Astrocyte (in vitro differentiated cells and primary cell): ENCODE measurements at regions not wholly inside any gene's neighbourhood (a gene's known extent, or its start where the extent isn't known, plus 50 kb on each side); places are given as distances from the start of the nearest gene placed in this dataset.
A peak's percentile ranks its signal among the peaks of the same experiment; 100 is the strongest.

ENCODE experiments used
- DNase-seq: peaks from one replicate; pipeline ENCODE4 v3.0.0-alpha.2; 2010; ENCODE audit warnings: low read depth
- FAIRE-seq: peaks from 2 replicates; lab custom pipeline; 2011; peaks lifted over from hg19 to GRCh38; lab: Jason Lieb, UNC
- H2AFZ ChIP-seq: 2 replicates; pipeline ENCODE4 v1.6.0; 2012; ENCODE audit warnings: low read depth, low read length, inconsistent platforms
- H3K27ac ChIP-seq: 2 replicates; pipeline ENCODE4 v1.5.1; 2011; ENCODE audit warnings: low read depth, low read length, inconsistent platforms
- H3K27me3 ChIP-seq: 2 replicates; pipeline ENCODE4 v1.6.0; 2011; ENCODE audit warnings: low read length, inconsistent platforms; ENCODE audit not compliant: insufficient read depth
- H3K36me3 ChIP-seq: 2 replicates; pipeline ENCODE4 v1.5.1; 2011; ENCODE audit warnings: low read length, inconsistent platforms; ENCODE audit not compliant: insufficient read depth
- H3K4me1 ChIP-seq: 2 replicates; pipeline ENCODE4 v1.5.1; 2011; ENCODE audit warnings: low read length, inconsistent platforms; ENCODE audit not compliant: insufficient read depth
- H3K4me2 ChIP-seq: 2 replicates; pipeline ENCODE4 v1.6.0; 2012; ENCODE audit warnings: low read length, inconsistent platforms
- H3K4me3 ChIP-seq: 2 replicates; pipeline ENCODE4 v1.5.1; 2011; ENCODE audit warnings: low read depth, mild to moderate bottlenecking, low read length, inconsistent platforms; ENCODE audit not compliant: insufficient read depth
- H3K79me2 ChIP-seq: 2 replicates; pipeline ENCODE4 v1.6.0; 2012; ENCODE audit warnings: mild to moderate bottlenecking, low read length, inconsistent platforms; ENCODE audit not compliant: insufficient read depth
- H3K9ac ChIP-seq: 2 replicates; pipeline ENCODE4 v1.6.0; 2012; ENCODE audit warnings: mild to moderate bottlenecking, low read length, inconsistent platforms
- H3K9me3 ChIP-seq: 2 replicates; pipeline ENCODE4 v1.5.1; 2012; ENCODE audit warnings: low read depth, mild to moderate bottlenecking, low read length, inconsistent platforms; ENCODE audit not compliant: insufficient read depth
- H4K20me1 ChIP-seq: 2 replicates; pipeline ENCODE4 v1.6.0; 2012; ENCODE audit warnings: low read length, inconsistent platforms; ENCODE audit not compliant: insufficient read depth
- H3K27ac Mint-ChIP-seq: one replicate; pipeline ENCODE4 v1.8.0; 2021; ENCODE audit warnings: mild to moderate bottlenecking, mixed read lengths; ENCODE audit not compliant: unreplicated experiment
- H3K27me3 Mint-ChIP-seq: one replicate; pipeline ENCODE4 v1.8.0; 2021; ENCODE audit warnings: low read depth, mixed read lengths; ENCODE audit not compliant: unreplicated experiment
- H3K36me3 Mint-ChIP-seq: one replicate; pipeline ENCODE4 v1.8.0; 2021; ENCODE audit warnings: low read depth, mixed read lengths; ENCODE audit not compliant: unreplicated experiment
- H3K4me1 Mint-ChIP-seq: one replicate; pipeline ENCODE4 v1.8.0; 2021; ENCODE audit warnings: low read depth, mixed read lengths; ENCODE audit not compliant: unreplicated experiment
- H3K4me3 Mint-ChIP-seq: one replicate; pipeline ENCODE4 v1.8.0; 2021; ENCODE audit warnings: mild to moderate bottlenecking, moderate library complexity, mixed read lengths; ENCODE audit not compliant: unreplicated experiment
- H3K9me3 Mint-ChIP-seq: one replicate; pipeline ENCODE4 v1.8.0; 2021; ENCODE audit warnings: mild to moderate bottlenecking, mixed read lengths; ENCODE audit not compliant: unreplicated experiment
- CTCF ChIP-seq: IDR thresholded peaks from 2 replicates; pipeline ENCODE4 v1.5.1; 2011; ENCODE audit warnings: low read depth, mild to moderate bottlenecking, inconsistent platforms, low read length, moderate library complexity; ENCODE audit not compliant: insufficient read depth
- EZH2 ChIP-seq: IDR thresholded peaks from 2 replicates; pipeline ENCODE4 v1.6.1; 2012; ENCODE audit warnings: mild to moderate bottlenecking, low read length, inconsistent platforms; ENCODE audit not compliant: insufficient read depth

GRCh38 chr4:112058433-112058832 is 86.8 kb upstream of the FAM241A start:
- H3K9me3 Mint-ChIP-seq = no peaks in the 10 kb centered on the region
- TF ChIP-seq CTCF (no peak), EZH2 (no peak)
- H3K27ac Mint-ChIP-seq = peak overlapping the region; percentile 79
- H4K20me1 ChIP-seq = no peaks in the 10 kb centered on the region
- no peaks in the 10 kb centered on the region for H3K27me3 ChIP-seq
- H3K27me3 Mint-ChIP-seq = no peaks in the 10 kb centered on the region
- DNase-seq = peak; percentile 21
- H3K9ac ChIP-seq = no peak overlapping the region
- peak overlapping the region; percentile 21 for H3K4me2 ChIP-seq
- H3K4me1 ChIP-seq = no peaks in the 10 kb centered on the region
- H3K79me2 ChIP-seq = no peaks in the 10 kb centered on the region
- FAIRE-seq = peak; percentile 56
- H3K36me3 ChIP-seq = no peaks in the 10 kb centered on the region
- no peaks in the 10 kb centered on the region for H3K36me3 Mint-ChIP-seq
- no peak overlapping the region for H3K4me3 ChIP-seq
- no peak overlapping the region for H3K27ac ChIP-seq
- no peaks in the 10 kb centered on the region for H3K9me3 ChIP-seq
- no peak overlapping the region for H2AFZ ChIP-seq
- H3K4me1 Mint-ChIP-seq = peaks cover 15% of the 10 kb centered on the region
- peak overlapping the region; percentile 3 for H3K4me3 Mint-ChIP-seq

- Mint-ChIP-seq H3K9me3 (no peaks in the 10 kb centered on the region), H3K4me3 (no peak overlapping the region), H3K4me1 (peaks cover 9% of the 10 kb centered on the region), H3K36me3 (no peaks in the 10 kb centered on the region), H3K27me3 (no peaks in the 10 kb centered on the region), H3K27ac (no peak overlapping the region)
- Histone ChIP-seq H3K27me3 (no peaks in the 10 kb centered on the region), H3K79me2 (no peaks in the 10 kb centered on the region), H3K9ac (no peak overlapping the region), H3K4me3 (no peak overlapping the region), H3K4me2 (no peak overlapping the region), H2AFZ (no peak overlapping the region), H4K20me1 (no peaks in the 10 kb centered on the region), H3K27ac (no peak overlapping the region), H3K9me3 (no peaks in the 10 kb centered on the region), H3K36me3 (no peaks in the 10 kb centered on the region), H3K4me1 (no peaks in the 10 kb centered on the region)
- DNase-seq (no peak), FAIRE-seq (no peak)
- no peak for TF ChIP-seq EZH2
- TF ChIP-seq CTCF = peak; percentile 43
Observed at GRCh38 chr4:112060212-112060611, 85.0 kb upstream of the FAM241A start.

- Histone ChIP-seq H3K27me3 (no peaks in the 10 kb centered on the region), H3K4me1 (no peaks in the 10 kb centered on the region), H3K9ac (no peak overlapping the region), H3K9me3 (no peaks in the 10 kb centered on the region), H2AFZ (no peak overlapping the region), H3K79me2 (no peaks in the 10 kb centered on the region), H3K27ac (no peak overlapping the region), H3K4me3 (no peak overlapping the region), H4K20me1 (no peaks in the 10 kb centered on the region), H3K4me2 (no peak overlapping the region), H3K36me3 (no peaks in the 10 kb centered on the region)
- FAIRE-seq (no peak), DNase-seq (no peak)
- no peaks in the 10 kb centered on the region for H3K27me3 Mint-ChIP-seq
- peaks cover 9% of the 10 kb centered on the region for H3K4me1 Mint-ChIP-seq
- H3K36me3 Mint-ChIP-seq = no peaks in the 10 kb centered on the region
- H3K27ac Mint-ChIP-seq = no peak overlapping the region
- H3K9me3 Mint-ChIP-seq = no peaks in the 10 kb centered on the region
- TF ChIP-seq CTCF = no peak
- TF ChIP-seq EZH2 = no peak
- no peak overlapping the region for H3K4me3 Mint-ChIP-seq
Observed at GRCh38 chr4:112061207-112061817, 83.9 kb upstream of the FAM241A start.
